ENCODE measurements at regions not wholly inside any gene's neighbourhood (a gene's known extent, or its start where the extent isn't known, plus 50 kb on each side); places are given as distances from the start of the nearest gene placed in this dataset.
"Not testable (repeated sequence)": the region's sequence is repeated elsewhere in the genome, so short reads cannot be mapped to it uniquely, and the experiment has no call there.

DNA sequence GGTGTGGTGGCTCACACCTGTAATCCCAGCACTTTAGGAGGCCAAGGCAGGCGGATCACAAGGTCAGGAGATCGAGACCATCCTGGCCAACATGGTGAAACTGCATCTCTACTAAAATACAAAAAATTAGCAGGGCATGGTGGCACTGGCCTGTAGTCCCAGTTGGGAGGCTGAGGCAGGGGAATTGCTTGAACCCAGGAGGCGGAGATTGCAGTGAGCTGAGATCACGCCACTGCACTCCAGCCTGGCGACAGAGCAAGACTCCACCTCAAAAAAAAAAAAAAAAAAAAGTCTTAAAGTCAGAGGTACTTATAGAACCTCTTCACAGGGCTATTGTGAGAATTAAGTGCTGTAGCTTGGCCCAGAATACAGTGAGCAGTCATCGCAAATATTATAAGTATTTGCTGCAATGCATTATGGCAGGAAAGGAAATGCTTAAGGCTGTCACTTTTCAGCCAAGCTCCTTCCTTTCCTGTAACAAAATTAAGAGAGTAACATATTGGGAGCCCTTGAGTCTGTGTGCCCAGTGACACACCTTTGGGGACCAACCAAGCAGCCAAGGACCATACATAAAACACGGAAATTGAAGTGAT is 110.9 kb upstream of the HAND1 start:
- not testable (repeated sequence) for DNase-seq (ENCODE audit: low spot score)

DNA sequence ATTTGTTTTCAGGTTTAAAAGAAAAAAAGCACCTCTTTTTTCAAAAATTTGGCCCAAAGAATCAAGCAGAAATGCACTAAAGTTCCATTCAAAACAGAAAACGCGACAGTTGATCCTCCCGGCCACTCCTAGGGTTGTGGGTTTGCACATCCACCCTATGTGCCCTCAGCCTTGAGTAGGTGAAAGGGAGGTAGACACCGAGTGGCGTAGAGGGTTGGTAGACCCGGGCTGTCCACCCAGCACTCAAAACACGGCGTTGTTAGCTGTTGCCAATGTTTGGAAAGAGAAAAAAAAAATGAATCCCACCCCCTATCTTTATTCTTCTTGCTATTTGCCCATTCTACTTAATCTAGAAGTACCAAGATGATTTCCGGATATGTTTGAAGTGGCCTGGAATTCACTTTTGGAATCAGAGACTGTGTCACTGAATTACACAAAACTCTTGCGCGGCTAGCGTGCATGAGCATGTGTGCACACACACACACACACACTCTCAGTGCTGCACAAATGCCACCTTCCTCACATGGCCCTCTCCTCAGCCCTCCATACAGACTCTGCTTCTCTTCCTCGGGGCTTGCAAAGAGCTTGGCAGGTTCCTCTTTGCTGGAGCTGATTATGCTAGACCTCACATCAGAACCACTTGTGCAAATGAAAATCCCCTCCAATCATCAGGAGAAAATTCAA is 110.2 kb upstream of the HAND1 start:
- no peak for DNase-seq (ENCODE audit: low spot score)

DNA sequence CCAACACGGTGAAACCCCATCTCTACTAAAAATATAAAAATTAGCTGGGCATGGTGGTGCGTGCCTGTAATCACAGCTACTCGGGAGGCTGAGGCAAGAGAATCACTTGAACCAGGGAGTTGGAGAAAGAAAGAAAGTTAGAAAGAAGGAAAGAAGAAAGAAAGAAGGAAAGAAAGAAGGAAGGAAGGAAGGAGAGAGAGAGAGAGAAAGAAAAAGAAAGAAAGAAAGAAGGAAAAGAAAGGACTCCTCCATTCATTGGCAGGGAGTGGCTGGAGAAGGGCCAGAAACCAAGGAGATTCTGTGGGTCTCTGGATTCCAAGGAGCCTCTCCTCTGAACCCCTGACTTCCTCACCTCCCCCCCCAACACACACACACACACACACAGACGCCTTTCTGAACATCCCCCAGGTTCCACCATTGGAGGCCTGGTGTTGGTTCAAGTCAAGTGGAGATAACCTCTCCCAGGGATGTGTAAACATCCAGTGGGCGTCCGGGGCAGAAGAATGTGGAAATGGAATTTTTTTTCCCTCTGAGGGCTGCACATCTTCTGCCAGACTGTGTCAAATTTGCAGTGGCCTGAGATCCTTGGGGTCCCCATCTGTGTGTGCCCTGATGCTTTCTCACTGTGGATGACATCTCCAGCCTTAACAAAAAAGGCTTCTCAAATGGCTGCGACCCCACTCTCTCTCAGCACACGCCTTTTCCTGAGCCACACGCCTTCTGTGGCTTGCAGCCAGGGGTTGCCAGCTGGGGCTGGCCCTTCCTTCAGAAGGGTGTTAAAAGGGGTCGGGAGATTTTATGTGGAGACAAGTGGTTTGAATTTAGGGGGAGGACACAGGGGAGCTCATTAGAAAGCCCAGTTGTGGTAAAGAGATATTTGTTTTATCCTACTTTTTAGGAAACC is 109.3 kb upstream of the HAND1 start:
- DNase-seq (ENCODE audit: low spot score), result no peak

DNA sequence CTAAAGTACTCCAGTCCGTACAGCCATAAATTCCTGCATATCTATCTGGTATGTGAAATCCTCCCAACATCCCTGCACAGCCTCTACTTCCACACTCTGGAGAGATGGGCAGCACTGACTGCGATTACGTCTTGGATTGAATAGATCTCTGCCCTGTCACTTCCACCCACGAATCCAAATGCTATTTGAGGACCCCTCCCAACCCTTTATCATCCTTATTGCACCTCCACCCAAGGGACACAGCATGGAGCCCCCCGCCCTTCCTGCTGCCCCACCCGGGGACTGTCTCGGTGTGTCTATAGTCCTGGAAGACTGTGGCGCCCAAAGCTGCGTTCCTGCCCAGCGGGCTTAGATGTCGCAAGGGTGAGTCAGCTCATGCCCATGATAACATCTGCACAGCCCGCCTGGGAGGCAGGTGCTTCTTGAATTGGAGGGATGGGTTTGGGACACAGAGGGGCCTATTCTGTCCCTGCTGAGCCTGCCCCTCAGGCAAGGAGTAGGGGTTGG is 105.7 kb upstream of the HAND1 start:
- no peak for DNase-seq (ENCODE audit: low spot score)

DNA sequence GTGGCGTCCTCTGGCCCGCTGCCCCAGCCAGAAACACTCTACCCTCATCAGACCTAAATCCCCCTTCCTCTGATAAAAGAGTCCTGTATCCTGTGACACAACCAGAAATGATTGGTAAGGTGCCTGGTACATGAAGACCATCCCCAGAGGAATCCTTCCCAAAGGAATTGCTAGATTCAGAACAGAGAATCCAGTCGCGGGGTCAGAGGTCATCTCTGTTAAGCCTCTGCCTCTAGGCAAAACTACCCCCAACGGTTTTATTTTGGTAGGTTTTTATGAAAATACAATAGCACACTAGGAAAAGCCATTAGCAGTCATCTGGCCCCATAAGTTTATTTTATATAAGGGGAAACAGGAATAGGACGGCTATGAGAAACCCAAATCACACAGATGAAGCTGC is 102.4 kb upstream of the HAND1 start:
- DNase-seq (ENCODE audit: low spot score), result no peak

DNA sequence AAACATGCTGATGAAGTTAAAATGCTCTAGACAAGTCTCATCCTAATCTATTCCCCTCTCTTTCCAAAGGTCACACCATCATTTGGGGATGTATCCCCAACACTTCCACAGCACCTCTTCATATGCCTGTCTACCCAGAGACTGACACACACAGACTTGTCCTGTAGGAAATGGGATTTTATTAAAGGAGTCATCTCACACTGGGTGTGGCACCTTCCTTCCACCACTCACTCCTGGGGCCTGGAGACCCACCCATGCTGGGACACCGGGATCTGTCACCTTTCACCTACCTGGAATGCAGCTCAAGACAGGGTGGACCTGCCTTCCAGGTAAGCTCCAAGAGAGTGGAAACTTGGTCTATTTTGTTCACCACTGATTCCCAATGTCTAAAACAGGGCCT is 99.4 kb upstream of the HAND1 start:
- no peak for DNase-seq (ENCODE audit: low spot score)

DNA sequence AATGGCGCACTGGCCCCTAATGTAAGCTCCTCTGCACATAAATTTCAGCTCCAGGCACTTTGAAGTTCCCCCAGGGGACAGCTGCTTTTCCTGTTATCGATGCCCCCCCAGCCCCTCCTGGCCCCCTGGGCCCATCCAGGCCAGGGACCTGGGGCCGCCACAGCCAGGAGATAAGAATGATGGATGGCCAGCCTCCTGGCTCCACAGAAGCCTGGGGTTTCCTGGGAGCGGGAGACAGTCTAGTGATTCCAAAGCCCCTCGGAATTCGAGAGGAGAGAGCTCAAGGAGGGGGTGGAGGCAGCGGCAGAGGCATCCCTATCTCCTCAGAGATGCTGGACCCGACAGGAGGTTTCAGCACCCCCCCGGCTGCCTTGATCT is 98.4 kb upstream of the HAND1 start:
- DNase-seq (ENCODE audit: low spot score), result no peak

DNA sequence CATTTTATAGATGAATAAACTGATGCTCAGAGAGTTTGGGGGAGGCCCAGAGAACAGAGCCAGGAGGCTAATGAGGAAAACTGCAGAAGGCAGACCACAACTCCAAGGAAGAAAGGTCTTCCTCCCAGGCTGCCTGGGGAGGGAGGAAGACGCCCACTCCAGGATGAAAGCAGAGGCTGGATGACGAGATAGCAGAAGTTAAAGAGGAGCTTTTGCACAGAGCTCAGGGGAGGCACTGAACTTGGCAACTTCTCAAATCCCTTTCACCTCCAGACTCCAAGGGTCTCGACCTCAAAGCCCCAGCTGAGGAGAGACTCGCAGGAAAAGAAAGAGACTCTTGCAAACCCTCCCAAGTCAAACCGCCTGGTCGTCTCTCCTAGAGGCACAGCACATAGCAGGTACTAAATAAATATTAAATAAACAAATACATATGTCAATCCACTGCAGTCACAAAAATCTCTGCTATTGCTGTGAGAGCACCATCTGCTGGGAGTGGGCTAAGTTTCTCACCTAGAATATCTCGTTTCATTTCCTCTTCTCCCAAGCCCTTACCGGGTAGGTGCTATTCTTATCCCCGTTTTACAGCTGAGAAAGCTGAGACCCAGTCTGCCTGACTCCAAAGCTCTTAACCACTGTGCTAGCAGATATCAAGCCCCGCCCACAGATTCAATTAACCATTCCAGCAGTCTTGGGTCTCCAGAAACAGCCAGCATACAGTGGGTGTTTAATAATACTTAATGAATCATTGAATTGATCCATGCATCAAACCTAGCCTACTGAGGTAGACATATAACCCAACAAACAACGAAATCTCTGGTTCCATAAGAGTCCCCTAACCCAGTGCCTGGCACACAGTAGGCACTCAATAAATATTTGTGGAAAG is 97.8 kb upstream of the HAND1 start:
- no peak for DNase-seq (ENCODE audit: low spot score)

DNA sequence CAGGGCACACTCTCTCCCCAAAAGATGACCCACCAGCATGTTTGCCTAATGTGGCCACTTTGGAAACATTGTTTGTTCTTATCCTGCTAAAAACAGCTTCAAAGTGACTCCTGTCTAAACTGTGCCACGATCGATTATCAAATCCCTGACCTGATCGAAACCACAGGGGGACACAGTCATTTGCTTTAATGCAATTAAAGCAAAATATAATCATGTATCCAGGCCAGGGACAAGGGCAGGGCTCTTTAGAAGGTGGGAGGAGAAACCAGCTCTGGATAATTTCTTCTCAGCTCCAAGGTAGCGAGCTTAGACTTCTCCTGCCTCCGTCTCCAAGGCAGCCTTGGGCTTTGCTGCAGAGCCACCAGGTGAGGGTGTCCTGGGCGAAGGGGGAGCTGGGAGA is 95.0 kb upstream of the HAND1 start:
- DNase-seq (ENCODE audit: low spot score), result no peak

DNA sequence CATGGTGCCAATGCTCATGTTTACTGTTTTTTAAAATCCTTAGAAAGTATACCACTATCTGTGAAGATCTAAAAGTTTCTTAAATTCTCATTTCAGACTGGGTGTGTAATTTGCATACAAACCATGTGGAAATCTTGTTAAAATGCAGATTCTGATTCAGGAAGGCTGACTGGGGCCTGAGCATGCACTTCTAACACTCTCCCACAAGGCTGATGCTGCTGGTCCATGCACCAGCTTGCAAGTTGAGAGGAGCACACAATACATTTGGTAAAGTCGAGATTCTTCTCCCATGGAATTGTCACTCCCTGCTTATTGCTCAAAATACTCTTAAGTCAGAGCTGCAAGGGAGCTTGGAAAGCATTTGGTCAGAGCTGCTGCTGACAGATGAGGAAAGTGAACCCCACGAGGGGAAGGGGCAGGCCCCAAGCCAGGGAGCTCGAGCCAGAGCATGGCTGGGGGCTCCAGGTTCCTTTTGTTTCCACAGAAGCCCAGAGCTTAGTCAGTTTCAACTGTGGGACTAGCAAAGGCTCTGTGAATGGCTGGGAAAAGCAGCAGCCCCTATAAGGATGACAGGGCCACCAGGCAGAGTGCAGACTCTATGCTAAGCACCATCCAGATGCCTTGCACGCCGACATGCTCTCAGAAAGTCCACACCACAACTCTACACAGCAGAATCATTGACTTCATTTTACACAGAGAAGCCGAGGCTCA is 93.5 kb upstream of the HAND1 start:
- no peak for DNase-seq (ENCODE audit: low spot score)

DNA sequence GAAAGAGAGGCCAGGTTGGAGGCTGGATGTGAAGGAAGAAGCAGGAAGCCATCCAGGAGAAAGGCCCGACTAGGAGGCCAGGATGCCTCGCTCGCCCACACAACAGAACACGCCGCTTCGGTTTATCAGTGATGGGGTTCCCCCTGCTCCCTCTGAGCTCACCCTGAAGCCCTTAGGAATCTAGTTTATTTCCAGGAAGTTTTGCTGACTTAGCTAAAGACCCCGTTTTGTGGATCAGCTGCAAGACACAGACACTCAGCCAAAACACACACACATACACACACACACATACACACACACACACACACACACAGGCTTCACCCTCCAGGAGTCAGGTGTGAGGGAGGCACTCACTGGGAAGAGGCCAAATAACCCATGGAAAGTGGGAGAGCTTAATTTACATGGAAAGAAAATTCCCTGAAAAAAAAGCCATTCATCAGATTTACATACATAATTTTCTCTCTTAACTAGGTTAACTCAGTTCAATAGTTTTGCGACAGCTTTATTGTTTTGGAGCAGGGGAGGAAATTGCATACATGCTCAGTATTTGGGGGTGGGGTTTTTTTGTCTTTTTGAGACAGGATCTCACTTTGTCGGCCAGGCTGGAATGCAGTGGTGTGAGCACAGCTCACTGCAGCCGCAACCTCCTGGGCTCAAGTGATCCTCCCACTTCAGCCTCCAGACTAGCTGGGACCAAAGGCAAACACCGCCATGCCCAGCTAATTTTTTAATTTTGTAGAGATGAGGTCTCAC is 92.7 kb upstream of the HAND1 start:
- no peak for DNase-seq (ENCODE audit: low spot score)

DNA sequence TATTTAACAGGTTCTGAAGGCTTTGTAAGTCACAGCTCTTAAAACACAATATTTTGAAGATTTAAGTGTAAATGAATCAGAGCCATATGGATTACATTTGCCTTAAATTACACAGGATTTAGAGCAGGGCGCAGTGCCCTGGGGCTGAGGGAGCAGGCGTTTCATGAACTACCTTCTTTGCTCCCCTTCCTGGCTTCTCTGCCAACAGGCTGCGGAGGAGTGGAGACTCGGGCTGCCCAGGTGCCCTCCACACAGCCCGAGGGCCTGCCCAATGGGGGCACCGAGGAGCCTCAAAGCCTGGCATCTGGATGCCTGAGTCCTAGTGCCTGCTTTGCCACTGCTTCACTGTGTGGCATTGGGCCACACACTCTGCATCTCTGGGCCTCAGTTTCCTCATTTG is 90.6 kb upstream of the HAND1 start:
- no peak for DNase-seq (ENCODE audit: low spot score)

DNA sequence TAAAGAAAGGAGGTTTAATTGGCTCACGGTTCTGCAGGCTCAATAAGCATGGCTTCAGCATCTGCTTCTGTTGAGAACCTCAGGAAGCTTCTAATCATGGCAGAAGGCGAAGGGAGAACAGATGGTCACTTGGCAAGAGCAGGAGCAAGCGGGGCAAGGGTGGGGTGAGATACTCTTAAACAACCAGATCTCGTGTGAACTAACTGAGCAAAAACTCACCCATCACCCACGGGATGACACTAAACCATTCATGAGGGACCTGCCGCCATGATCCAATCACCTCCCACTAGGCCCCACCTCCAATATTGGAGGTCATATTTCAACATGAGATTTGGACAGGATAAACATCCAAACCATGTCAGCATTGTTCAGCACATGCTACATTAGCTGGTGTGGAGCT is 89.1 kb upstream of the HAND1 start:
- no peak for DNase-seq (ENCODE audit: low spot score)

DNA sequence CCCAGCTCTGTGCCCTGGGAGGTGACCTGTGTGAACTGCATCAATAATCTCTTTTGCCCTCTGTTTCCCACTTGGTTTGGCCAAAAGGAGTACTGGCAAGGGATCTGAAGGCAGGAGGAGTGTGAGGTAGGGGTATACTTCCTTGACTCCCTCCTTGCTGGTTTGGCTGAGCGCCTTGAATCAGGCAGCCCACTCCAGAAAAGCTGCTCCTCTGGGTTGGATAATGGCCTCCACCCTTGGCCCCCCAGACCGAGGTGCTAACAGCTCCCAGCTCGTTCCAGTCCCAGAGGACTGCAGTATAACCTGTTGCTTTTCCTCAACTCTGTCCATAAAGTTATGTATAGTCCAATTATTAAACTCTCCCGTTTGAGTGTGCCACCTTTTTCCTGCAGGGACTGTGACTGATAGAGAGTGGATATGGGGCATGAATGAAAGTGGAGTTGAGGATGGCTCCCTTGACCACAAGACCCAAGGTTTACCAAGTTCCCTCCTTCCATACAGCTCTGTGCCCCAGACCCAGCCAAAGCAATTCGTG is 88.2 kb upstream of the HAND1 start:
- no peak for DNase-seq (ENCODE audit: low spot score)

DNA sequence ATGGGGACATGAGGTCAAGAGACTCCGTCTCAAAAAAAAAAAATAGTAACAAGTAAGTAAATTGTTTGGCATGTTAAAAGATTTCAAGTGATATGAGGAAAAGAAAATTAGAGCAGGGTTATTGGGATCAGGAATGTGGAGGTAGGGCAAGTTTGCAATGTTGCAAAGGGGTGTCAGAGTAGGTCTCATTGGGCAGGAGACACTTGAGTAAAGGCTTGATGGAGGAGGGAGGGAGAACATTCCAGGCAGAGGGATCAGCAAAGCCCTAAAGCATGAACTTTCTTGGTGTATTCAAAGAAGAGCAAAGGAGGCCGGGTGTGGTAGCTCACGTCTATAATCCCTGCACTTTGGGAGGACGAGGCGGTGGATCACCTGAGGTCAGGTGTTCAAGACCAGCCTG is 87.1 kb upstream of the HAND1 start:
- no peak for DNase-seq (ENCODE audit: low spot score)

DNA sequence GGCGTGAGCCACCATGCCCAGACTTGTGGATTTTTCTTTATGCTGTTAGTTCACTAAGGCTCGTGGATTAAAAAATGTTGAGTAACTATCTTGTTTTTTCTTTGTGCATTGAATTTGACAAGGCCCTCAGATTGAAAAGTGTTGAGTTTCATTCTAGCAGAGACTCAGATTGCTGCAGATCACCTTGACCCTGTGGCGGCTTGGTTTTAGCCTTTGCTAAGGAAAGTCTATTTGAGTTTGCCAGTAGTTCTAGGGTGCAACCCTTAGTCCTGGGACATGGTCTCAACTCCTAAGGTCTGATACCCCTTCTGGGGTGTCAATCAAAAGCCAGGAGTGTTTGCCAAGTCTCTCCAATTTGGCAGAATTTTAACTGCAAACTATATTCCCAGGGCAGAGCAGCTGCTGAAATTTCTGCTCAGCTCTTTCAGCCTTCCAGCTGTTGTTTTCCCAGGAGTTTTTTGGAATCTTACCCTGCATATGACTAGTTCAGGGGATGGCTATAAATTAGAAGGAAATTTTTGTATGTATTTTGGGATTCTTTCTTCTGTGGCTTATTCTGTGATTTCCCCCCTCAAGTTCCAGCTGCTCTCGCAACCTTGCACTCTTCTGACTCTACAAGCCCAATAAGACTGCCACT is 84.3 kb upstream of the HAND1 start:
- DNase-seq (ENCODE audit: low spot score), result no peak

DNA sequence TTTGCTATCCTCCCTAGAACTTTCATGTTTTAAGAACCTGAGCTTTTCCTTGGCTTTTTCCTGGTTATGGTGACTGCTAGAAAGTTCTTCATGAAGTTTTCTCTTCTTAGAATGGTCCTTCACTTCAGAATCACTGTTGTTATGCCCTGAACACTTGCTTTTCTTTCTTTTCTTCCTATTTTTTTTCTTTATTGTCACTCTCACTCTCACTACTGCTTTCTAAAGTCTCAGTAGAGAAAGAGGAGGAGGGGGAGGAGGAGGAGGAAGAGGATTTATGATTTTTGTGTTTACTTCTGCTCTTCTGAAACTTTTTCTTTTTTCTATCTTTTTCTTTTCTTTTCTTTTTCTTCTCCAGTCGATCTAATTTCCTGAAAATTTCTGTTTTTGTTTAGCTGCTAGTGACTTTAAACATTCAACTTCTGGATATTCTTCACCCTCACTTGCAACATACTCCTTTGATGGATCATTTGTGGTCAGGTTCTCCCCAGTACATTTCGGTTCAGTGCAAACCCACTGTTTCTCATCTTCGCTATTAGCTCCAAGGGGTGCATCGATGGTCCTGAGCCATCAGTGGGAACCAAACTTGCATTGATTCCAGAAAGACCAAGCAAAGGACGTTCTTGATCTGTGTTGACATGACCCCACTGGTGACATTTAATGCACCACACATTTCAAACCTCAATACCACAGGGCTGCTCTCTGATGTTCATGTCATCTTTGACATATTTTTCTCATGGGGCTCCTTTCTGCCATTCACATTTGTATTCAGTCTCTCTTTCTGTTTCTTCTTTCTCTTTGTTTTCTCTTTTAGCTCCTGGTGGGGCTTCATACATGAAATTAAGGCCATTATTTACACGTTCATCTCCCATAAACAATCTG is 81.6 kb upstream of the HAND1 start:
- no peak for DNase-seq (ENCODE audit: low spot score)

DNA sequence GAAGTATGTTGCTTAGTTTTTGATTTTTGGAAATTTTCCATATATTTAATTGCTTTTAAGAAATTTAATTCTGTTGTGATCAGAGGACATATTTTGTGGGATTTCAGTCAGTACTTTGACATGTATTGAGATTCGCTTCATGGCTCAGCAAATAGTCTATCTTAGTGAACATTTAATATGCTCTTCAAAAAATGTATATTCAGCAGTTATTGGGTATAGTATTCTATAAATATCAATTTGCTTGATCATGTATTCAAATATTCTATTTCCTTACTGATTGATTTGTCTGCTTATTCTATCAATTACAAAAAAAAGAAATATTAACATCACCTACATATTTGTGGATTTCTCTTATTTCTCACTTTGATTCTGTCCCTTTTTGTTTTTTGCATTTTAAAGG is 79.5 kb upstream of the HAND1 start:
- DNase-seq (ENCODE audit: low spot score), result no peak

DNA sequence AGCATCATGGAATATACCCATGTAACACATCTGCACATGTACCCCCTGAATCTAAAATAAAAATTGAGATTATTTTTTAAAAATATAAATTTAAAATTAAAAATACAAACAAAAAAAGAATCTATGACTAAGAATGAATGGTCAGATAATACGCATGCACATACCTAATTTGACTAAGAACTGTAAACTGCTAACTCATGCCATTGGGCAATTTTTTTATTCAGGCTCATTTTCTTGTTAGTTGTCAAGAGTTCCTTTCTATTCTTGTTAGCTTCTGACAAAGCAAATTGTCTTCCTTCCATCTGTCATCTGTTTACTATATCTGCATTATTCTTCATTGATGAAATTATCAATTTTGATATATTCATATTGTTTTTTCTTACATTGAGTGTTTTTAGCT is 69.5 kb upstream of the HAND1 start:
- DNase-seq (ENCODE audit: low spot score), result no peak
